ENCODE measurements at regions not wholly inside any gene's neighbourhood (a gene's known extent, or its start where the extent isn't known, plus 50 kb on each side); places are given as distances from the start of the nearest gene placed in this dataset.

- H2AFZ ChIP-seq (ENCODE audit: low read depth, low read length) = no peak overlapping the region
- H3K9ac ChIP-seq (replicated peaks; ENCODE audit: extremely low read depth, insufficient read depth, low read length) = no peak overlapping the region
- POLR2A ChIA-PET = no interaction called here
- H3K4me1 ChIP-seq (ENCODE audit: control insufficient read depth, extremely low read depth, insufficient read depth, low read length) = no peaks in the 10 kb centered on the region
- H3K27ac ChIP-seq (ENCODE audit: insufficient read depth, low read depth, low read length) = no peak overlapping the region
- no peaks in the 10 kb centered on the region for H3K9me1 ChIP-seq (replicated peaks; ENCODE audit: control insufficient read depth, extremely low read depth, insufficient read depth, low read length)
- DNase-seq (ENCODE audit: low read depth, low spot score) (no peak), FAIRE-seq (no peak)
- BruUV-seq (replicated peaks) = no TSS peak
- dilution Hi-C loops (cut with MboI; ENCODE audit: extremely low pct_ligation_motif_present, low sequenced_read_pairs) (no loop called here), intact Hi-C loops (cut with micrococcal nuclease) (no loop called here)
- H4K20me1 ChIP-seq (replicated peaks; ENCODE audit: control insufficient read depth, extremely low read depth, insufficient read depth, low read length) = no peaks in the 10 kb centered on the region
- no peak for TF ChIP-seq CTCF (IDR thresholded peaks at IDR 0.05; ENCODE audit: extremely low read depth in 1 of 2, insufficient read depth in 1 of 2, low read depth in 1 of 2, low read length in 2 of 2)
- TF ChIP-seq FOS (IDR thresholded peaks at IDR 0.05; ENCODE audit: borderline replicate concordance, insufficient read depth, low read length) = no peak
- no peak for TF ChIP-seq POLR2A (IDR thresholded peaks at IDR 0.05; ENCODE audit: low read depth, low read length)
- no peak for TF ChIP-seq MAX (IDR thresholded peaks at IDR 0.05; ENCODE audit: insufficient read depth, insufficient read length)
- no peak for TF ChIP-seq POLR2AphosphoS5 (IDR thresholded peaks at IDR 0.05; ENCODE audit: insufficient read depth, low read depth, low read length)
- TF ChIP-seq JUN (IDR thresholded peaks at IDR 0.05; ENCODE audit: borderline replicate concordance, insufficient read depth, insufficient read length, low read depth) = no peak
- no peak for TF ChIP-seq EZH2 (IDR thresholded peaks at IDR 0.05; ENCODE audit: borderline replicate concordance, low read depth, low read length, severe bottlenecking)
- no peak for TF ChIP-seq GATA2 (IDR thresholded peaks at IDR 0.05; ENCODE audit: insufficient read depth, insufficient read length, low read depth, low read length)
- TF ChIP-seq MYC (IDR thresholded peaks at IDR 0.05; ENCODE audit: low read depth, low read length) = no peak
- peaks cover 6% of the 10 kb centered on the region for H3K9me3 ChIP-seq (replicated peaks; ENCODE audit: control insufficient read depth, insufficient read depth, low read length)
- no peaks in the 10 kb centered on the region for H3K27me3 ChIP-seq (ENCODE audit: control insufficient read depth in 2 of 2, insufficient read depth in 2 of 2, low read length in 2 of 2)
- no peaks in the 10 kb centered on the region for H3K79me2 ChIP-seq (ENCODE audit: control insufficient read depth, insufficient read depth, low read length)
- no peaks in the 10 kb centered on the region for H3K36me3 ChIP-seq (ENCODE audit: control insufficient read depth in 2 of 2, extremely low read depth in 1 of 2, insufficient read depth in 2 of 2, low read length in 2 of 2)
- H3K4me2 ChIP-seq (ENCODE audit: insufficient read depth, low read length) = no peak overlapping the region
- no peak overlapping the region for H3K4me3 ChIP-seq (replicated peaks in 1 of 3; ENCODE audit: insufficient read depth in 1 of 3, low read depth in 1 of 3, low read length in 3 of 3)
- CTCF ChIA-PET = no interaction called here
Measured at GRCh38 chr14:87407344-87407743, 585.6 kb downstream of the GALC start.
